ENCODE measurements at regions not wholly inside any gene's neighbourhood (a gene's known extent, or its start where the extent isn't known, plus 50 kb on each side); places are given as distances from the start of the nearest gene placed in this dataset.

- Histone ChIP-seq H3K27ac (no peak overlapping the region), H3K9me3 (no peaks in the 10 kb centered on the region), H3K36me3 (no peaks in the 10 kb centered on the region), H3K27me3 (no peaks in the 10 kb centered on the region), H3K4me3 (no peak overlapping the region), H3K4me1 (no peaks in the 10 kb centered on the region)
- TF ChIP-seq CTCF (IDR thresholded peaks at IDR 0.05) (no peak), EP300 (IDR thresholded peaks at IDR 0.05) (no peak), POLR2AphosphoS5 (IDR thresholded peaks at IDR 0.05) (no peak), POLR2A (IDR thresholded peaks at IDR 0.05) (no peak)
- DNase-seq, result no peak
- WGBS, 2 donors, result 86 to 93% methylated on average over 2 of the region's 2 CpGs
- intact Hi-C loops (cut with DNase I), result no loop called here
These were observed 223.0 kb upstream of the NUDT12 start for GRCh38 chr5:103785569-103785968.

- TF ChIP-seq POLR2AphosphoS5 (IDR thresholded peaks at IDR 0.05) (no peak), POLR2A (IDR thresholded peaks at IDR 0.05) (no peak), EP300 (IDR thresholded peaks at IDR 0.05) (no peak), CTCF (IDR thresholded peaks at IDR 0.05) (no peak)
These were observed 221.1 kb upstream of the NUDT12 start for GRCh38 chr5:103783669-103784068.

GRCh38 chr5:103780794-103781193 is 218.2 kb upstream of the NUDT12 start:
- H3K4me1 ChIP-seq, result no peaks in the 10 kb centered on the region
- no peak overlapping the region for H3K4me3 ChIP-seq
- no peak for DNase-seq
- no peak overlapping the region for H3K27ac ChIP-seq
- no peaks in the 10 kb centered on the region for H3K9me3 ChIP-seq
- TF ChIP-seq CTCF (IDR thresholded peaks at IDR 0.05) (no peak), POLR2AphosphoS5 (IDR thresholded peaks at IDR 0.05) (no peak), EP300 (IDR thresholded peaks at IDR 0.05) (no peak), POLR2A (IDR thresholded peaks at IDR 0.05) (no peak)
- intact Hi-C loops (cut with DNase I), result no loop called here
- H3K27me3 ChIP-seq, result no peaks in the 10 kb centered on the region
- H3K36me3 ChIP-seq, result no peaks in the 10 kb centered on the region
- WGBS, 2 donors, result 65 to 74% methylated on average over 2 of the region's 2 CpGs

More at GRCh38 chr5:103783669-103784068, 221.1 kb upstream of the NUDT12 start:
- Histone ChIP-seq H3K4me1 (no peaks in the 10 kb centered on the region), H3K27me3 (no peaks in the 10 kb centered on the region), H3K36me3 (no peaks in the 10 kb centered on the region), H3K27ac (no peak overlapping the region), H3K9me3 (no peaks in the 10 kb centered on the region), H3K4me3 (no peak overlapping the region)
- no peak for DNase-seq
- 93 to 97% methylated on average over 1 of the region's 1 CpG for WGBS, 2 donors
- intact Hi-C loops (cut with DNase I), result no loop called here

GRCh38 chr5:103774721-103775120 is 212.1 kb upstream of the NUDT12 start:
- Histone ChIP-seq H3K36me3 (no peaks in the 10 kb centered on the region), H3K4me3 (no peak overlapping the region), H3K9me3 (no peaks in the 10 kb centered on the region), H3K27ac (no peak overlapping the region), H3K4me1 (peaks cover 0 to 5% (median 0%) of the 10 kb centered on the region in 4 donors), H3K27me3 (no peaks in the 10 kb centered on the region)
- intact Hi-C loops (cut with DNase I), result no loop called here
- no peak for DNase-seq
- WGBS, 2 donors, result 68 to 73% methylated on average over 1 of the region's 1 CpG
- TF ChIP-seq POLR2A (IDR thresholded peaks at IDR 0.05) (no peak), EP300 (IDR thresholded peaks at IDR 0.05) (no peak), POLR2AphosphoS5 (IDR thresholded peaks at IDR 0.05) (no peak), CTCF (IDR thresholded peaks at IDR 0.05) (no peak)

GRCh38 chr5:103772248-103772647 is 209.7 kb upstream of the NUDT12 start:
- H3K4me3 ChIP-seq, result no peak overlapping the region
- H3K27me3 ChIP-seq, result no peaks in the 10 kb centered on the region
- no peaks in the 10 kb centered on the region for H3K9me3 ChIP-seq
- H3K36me3 ChIP-seq, result no peaks in the 10 kb centered on the region
- intact Hi-C loops (cut with DNase I), result no loop called here
- DNase-seq, result no peak
- no peak overlapping the region for H3K27ac ChIP-seq
- WGBS, 2 donors, result 93 to 94% methylated on average over 2 of the region's 2 CpGs
- peaks cover 0 to 5% (median 0%) of the 10 kb centered on the region in 4 donors for H3K4me1 ChIP-seq
- TF ChIP-seq EP300 (IDR thresholded peaks at IDR 0.05) (no peak), CTCF (IDR thresholded peaks at IDR 0.05) (no peak), POLR2AphosphoS5 (IDR thresholded peaks at IDR 0.05) (no peak), POLR2A (IDR thresholded peaks at IDR 0.05) (no peak)

All from sigmoid colon (tissue), 6 donors.